Activated CD8-positive, alpha-beta memory T cell treated with anti-CD3 and anti-CD28 coated beads, Interleukin-2, amount 50 U/mL, for 4 hours (primary cell): ENCODE measurements at regions not wholly inside any gene's neighbourhood (a gene's known extent, or its start where the extent isn't known, plus 50 kb on each side); places are given as distances from the start of the nearest gene placed in this dataset.
A peak's percentile ranks its signal among the peaks of the same experiment; 100 is the strongest.

Experiments
- DNase-seq: peaks from one replicate; pipeline ENCODE4 v3.0.0-alpha.2; 2020

DNA sequence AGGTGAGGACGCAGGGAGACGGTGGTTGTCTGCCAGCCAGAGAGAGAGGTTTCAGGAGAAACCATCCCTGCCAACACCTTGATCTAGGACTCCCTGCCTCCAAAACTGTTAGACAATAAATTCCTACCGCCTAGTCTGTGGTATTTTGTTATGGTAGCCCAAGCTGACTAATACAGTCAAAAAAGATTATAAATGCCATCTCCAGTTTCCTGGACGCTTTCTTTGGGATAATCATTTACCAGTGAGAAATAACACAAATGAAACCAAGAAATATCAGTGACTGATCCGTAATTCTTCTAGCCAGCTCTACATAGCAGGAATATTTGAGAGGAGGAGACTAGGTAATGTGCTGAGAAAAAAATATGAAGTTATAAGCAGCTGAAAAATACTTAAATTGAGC is 707.8 kb upstream of the LMCD1 start:
- DNase-seq, result no peak

DNA sequence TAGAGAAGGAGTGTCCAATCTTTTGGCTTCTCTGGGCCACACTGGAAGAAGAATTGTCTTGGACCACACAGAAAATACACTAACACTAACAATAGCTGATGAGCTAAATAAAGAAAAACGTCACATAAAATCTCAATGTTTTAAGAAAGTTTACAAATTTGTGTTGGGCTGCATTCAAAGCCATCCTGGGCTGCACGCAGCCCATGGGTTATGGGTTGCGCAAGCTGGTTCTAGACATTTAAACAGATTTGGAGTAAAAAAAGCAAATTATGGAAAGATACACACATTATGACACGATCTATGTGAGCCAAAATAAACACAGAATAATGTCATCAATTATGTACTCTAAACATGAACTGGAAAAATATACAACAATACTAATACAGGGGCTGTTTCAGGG is 703.3 kb upstream of the LMCD1 start:
- DNase-seq, result no peak

GRCh38 chr3:7800006-7800780 is 701.4 kb upstream of the LMCD1 start:
- DNase-seq, result no peak

GRCh38 chr3:7812490-7812889 is 689.1 kb upstream of the LMCD1 start:
- DNase-seq, result no peak

GRCh38 chr3:7813365-7813764 is 688.3 kb upstream of the LMCD1 start:
- no peak for DNase-seq

DNA sequence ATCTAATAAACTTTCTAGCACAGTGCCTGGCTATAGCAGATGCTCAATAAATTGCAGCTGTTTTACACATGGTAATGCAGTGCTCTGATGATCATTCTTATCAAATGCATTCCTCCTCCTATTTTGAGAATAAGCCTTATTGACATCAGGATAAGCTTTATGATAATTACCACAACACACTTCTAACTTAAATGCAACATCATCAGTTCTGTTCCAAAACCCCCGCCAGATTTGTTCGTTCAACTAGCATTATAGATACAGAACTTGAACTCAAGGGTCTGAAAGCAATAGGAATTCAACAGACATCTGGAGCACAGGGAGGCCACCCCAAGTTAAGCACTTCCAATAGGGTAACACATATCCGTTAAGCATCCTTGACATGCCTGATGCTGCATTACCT is 684.4 kb upstream of the LMCD1 start:
- DNase-seq, result no peak

GRCh38 chr3:7820969-7821368 is 680.7 kb upstream of the LMCD1 start:
- no peak for DNase-seq

- DNase-seq, result no peak
Measured at GRCh38 chr3:7821858-7822257, 679.8 kb upstream of the LMCD1 start.

- no peak for DNase-seq
Measured at GRCh38 chr3:7841451-7841850, 660.2 kb upstream of the LMCD1 start.

DNA sequence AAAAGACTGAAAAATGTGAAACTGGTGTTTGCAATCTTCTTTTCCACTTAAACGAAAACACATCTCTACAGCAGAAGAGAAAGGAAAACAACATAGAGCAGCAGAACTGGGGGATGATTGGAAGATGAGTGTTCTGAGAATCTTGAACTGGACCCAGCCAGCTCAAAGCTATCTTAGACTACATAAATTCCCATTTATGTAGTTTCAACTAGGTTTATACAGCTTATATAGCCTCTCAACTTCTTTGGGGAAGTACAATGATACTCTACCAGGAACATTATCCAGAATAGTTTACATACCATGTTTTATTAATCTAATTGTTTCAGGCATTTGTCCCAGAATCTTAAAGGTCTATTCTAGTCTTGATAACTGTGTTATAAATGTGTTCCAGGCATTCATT is 658.2 kb upstream of the LMCD1 start:
- DNase-seq, result no peak

DNA sequence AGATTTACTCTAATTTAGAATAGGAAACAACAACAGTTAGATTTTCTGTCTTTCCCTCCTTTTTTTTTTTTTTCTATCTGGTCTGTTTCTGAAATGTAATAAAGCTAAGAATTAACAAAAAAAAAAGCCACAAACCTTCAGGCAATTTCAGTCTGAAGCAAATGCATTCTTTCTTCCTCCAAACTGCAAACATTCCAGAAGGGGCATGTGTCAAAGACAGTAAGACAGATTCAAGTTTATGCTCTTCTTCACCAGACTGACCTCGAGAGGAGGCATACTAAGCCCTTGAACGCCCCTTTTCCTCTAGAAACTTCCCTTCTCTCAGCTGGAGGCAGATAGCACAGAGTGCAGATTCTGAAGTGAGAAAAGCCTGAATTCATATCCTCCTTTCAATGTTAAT is 654.6 kb upstream of the LMCD1 start:
- DNase-seq, result no peak

GRCh38 chr3:7847521-7847920 is 654.1 kb upstream of the LMCD1 start:
- DNase-seq, result no peak

DNA sequence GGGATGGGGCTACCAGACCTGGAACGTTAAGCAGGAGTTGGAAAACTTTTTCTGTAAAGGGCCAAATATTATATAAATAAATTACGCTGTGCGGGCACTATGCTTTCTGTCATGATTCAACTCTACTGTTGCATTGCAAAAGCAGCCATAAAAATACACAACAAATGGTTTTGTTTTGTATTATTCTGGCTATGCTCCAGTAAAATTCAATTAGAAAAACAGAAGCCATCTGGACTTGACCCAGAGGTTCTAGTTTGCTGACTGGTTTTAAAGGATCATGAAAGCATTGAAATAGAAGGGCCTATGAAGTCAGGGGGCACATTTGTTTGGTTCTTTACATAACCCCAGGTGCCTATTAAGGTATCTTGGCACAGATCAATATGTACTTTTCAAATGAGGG is 647.4 kb upstream of the LMCD1 start:
- DNase-seq, result no peak

DNA sequence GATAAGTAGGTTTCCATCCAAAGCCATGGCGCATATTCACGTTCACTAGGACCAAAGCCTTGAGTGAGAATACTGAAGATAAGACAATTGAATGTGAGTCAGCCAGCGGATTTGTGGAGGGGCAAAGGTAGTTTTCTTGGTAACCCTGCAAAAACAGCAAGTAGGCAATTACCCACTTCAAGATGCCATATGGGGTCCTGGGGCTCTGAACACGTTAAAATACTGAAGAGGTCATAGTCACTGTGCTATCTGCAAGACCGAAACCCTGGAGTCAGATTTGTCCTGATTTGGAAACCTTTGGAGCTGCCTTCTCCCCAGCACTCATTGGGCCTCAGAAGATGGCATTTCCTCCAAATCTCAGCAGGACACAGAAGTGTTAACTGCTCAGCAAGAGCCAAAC is 646.9 kb upstream of the LMCD1 start:
- no peak for DNase-seq

- DNase-seq, result no peak
Measured at GRCh38 chr3:7865611-7866010, 636.0 kb upstream of the LMCD1 start.

- DNase-seq, result no peak
Measured at GRCh38 chr3:7867587-7867986, 634.0 kb upstream of the LMCD1 start.

GRCh38 chr3:7871003-7871560 is 630.5 kb upstream of the LMCD1 start:
- DNase-seq, result no peak

DNA sequence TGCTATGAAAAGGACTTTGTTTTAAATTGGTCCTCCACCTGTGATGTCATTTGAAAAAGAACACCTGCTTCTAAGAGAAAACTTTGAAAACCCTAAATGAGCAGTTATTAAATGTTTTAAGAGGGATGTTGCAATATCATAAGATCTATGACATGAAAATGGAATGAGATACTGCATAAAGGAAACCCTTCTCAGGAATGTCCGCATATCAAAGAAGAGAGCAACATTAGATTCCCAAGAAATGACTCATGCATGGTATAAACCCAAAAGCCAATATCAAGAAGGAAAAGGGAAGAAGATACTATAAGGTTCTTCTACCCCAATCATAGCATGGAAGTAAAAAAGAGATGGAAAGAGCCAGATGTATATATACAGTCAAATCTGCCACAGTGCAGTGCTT is 627.5 kb upstream of the LMCD1 start:
- DNase-seq, result no peak

GRCh38 chr3:7875925-7876324 is 625.7 kb upstream of the LMCD1 start:
- no peak for DNase-seq

GRCh38 chr3:7876741-7877297 is 624.8 kb upstream of the LMCD1 start:
- peak; percentile 37 for DNase-seq

- DNase-seq, result no peak
Measured at GRCh38 chr3:7877312-7877711, 624.3 kb upstream of the LMCD1 start.

GRCh38 chr3:7879572-7879971 is 622.1 kb upstream of the LMCD1 start:
- DNase-seq, result no peak

- no peak for DNase-seq
Measured at GRCh38 chr3:7881946-7882345, 619.7 kb upstream of the LMCD1 start.

- no peak for DNase-seq
Measured at GRCh38 chr3:7897655-7898054, 604.0 kb upstream of the LMCD1 start.

- DNase-seq, result no peak
Measured at GRCh38 chr3:7913283-7913682, 588.3 kb upstream of the LMCD1 start.
